GM23248 (cell line): ENCODE measurements at regions not wholly inside any gene's neighbourhood (a gene's known extent, or its start where the extent isn't known, plus 50 kb on each side); places are given as distances from the start of the nearest gene placed in this dataset.

Experiments used
- EZH2 ChIP-seq: fragments of 200-600 bp; sonication (generic); IDR thresholded peaks from 2 replicates; pipeline ENCODE4 v1.6.1; 2018; ENCODE audit warnings: antibody characterized with exemption, mild to moderate bottlenecking; ENCODE audit not compliant: insufficient read depth, poor library complexity, severe bottlenecking
- EZH2phosphoT487 ChIP-seq: fragments of 200-600 bp; sonication (generic); IDR thresholded peaks from 2 replicates; pipeline ENCODE4 v1.6.1; 2018; ENCODE audit warnings: antibody characterized with exemption, moderate library complexity, mild to moderate bottlenecking, low read depth; ENCODE audit not compliant: insufficient read depth

DNA sequence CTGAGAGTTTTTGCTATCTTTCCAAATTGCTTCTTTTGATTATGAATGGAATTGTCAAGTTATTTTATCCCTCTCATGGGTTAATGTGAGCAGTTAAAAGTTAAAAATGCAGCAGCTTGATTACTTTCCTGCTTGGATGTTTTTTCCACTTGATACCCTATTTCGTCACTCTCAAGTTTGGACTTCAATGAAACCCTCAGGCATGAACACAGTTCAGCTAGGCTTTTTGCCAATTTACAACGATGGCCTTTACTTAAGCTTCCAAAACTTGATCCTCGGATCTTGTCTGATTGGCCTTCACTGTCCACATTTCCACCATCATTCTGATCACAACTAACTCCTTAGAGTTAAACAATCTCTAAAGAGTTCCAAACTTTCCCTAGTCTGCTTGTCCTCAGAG is 752.4 kb upstream of the PRMT6 start:
- TF ChIP-seq EZH2 (no peak), EZH2phosphoT487 (no peak)
